IMR-90 (cell line): ENCODE measurements at regions not wholly inside any gene's neighbourhood (a gene's known extent, or its start where the extent isn't known, plus 50 kb on each side); places are given as distances from the start of the nearest gene placed in this dataset.

ENCODE experiments used
- ATAC-seq: fragments of 200-7000 bp; cut with Tn5 transposase; 2 replicates; pipeline ENCODE4 v1.9.1; 2020; ENCODE audit warnings: low read depth, mild to moderate bottlenecking, moderate library complexity
- BruUV-seq: library from RNA; stranded (reverse); fragments of 400-500 nt; replicated peaks from 2 replicates; lab custom pipeline; 2021; lab: Mats Ljungman, UMichigan
- CTCF ChIA-PET: fragments of 300-600 bp; formaldehyde crosslinking; extraction: SDS; loops from one replicate; lab custom pipeline; 2021; ENCODE audit warnings: antibody characterized with exemption; lab: Yijun Ruan, JAX
- POLR2A ChIA-PET: fragments of 300-600 bp; sonication (Branson Sonifier 250); formaldehyde crosslinking; loops from one replicate; lab custom pipeline; 2022; ENCODE audit warnings: antibody characterized with exemption; ENCODE audit not compliant: unreplicated experiment; lab: Charles Lee
- DNase-seq: peaks from one replicate; pipeline ENCODE4 v3.0.0; 2013
- H2AFZ ChIP-seq: replicated peaks from 2 replicates; pipeline ENCODE3; 2013; ENCODE audit warnings: low read length, mild to moderate bottlenecking; ENCODE audit not compliant: poor library complexity
- H2AK5ac ChIP-seq: 2 replicates; pipeline ENCODE4 v1.6.1; 2013; ENCODE audit warnings: low read depth, low read length, inconsistent platforms
- H2AK9ac ChIP-seq: replicated peaks from 2 replicates; pipeline ENCODE3; 2013; ENCODE audit warnings: mild to moderate bottlenecking, low read depth, low read length, moderate library complexity; ENCODE audit not compliant: poor library complexity
- H2BK120ac ChIP-seq: 2 replicates; pipeline ENCODE4 v1.6.1; 2013; ENCODE audit warnings: low read depth, low read length, inconsistent platforms
- H2BK15ac ChIP-seq: 3 replicates; pipeline ENCODE4 v1.6.1; 2013; ENCODE audit warnings: low read depth, low read length, inconsistent platforms
- H2BK20ac ChIP-seq: 2 replicates; pipeline ENCODE4 v1.6.1; 2013; ENCODE audit warnings: low read depth, mild to moderate bottlenecking, inconsistent platforms, low read length, moderate library complexity
- H2BK5ac ChIP-seq: 2 replicates; pipeline ENCODE4 v1.6.1; 2013; ENCODE audit warnings: mild to moderate bottlenecking, low read depth, low read length, inconsistent platforms; ENCODE audit not compliant: poor library complexity, severe bottlenecking
- H3K14ac ChIP-seq: replicated peaks from 2 replicates; pipeline ENCODE4 v1.6.1; 2013; ENCODE audit warnings: low read depth, low read length, inconsistent platforms
- H3K18ac ChIP-seq: 2 replicates; pipeline ENCODE4 v1.6.1; 2013; ENCODE audit warnings: low read depth, low read length, control low read depth
- H3K23ac ChIP-seq: 2 replicates; pipeline ENCODE4 v1.6.1; 2013; ENCODE audit warnings: low read depth, low read length, inconsistent platforms
- H3K27ac ChIP-seq: 2 replicates; pipeline ENCODE4 v1.5.1; 2013; ENCODE audit warnings: mild to moderate bottlenecking, control low read depth, low read length; ENCODE audit not compliant: insufficient read depth
- H3K27me3 ChIP-seq: 2 replicates; pipeline ENCODE4 v1.6.1; 2013; ENCODE audit warnings: low read length; ENCODE audit not compliant: control insufficient read depth, insufficient read depth
- H3K36me3 ChIP-seq: 2 replicates; pipeline ENCODE4 v1.6.1; 2013; ENCODE audit warnings: low read length, mixed read lengths; ENCODE audit not compliant: control insufficient read depth, insufficient read depth
- H3K4ac ChIP-seq: 2 replicates; pipeline ENCODE4 v1.6.1; 2013; ENCODE audit warnings: low read depth, low read length, inconsistent platforms
- H3K4me1 ChIP-seq: 2 replicates; pipeline ENCODE4 v1.6.1; 2013; ENCODE audit warnings: low read length, mixed read lengths; ENCODE audit not compliant: control insufficient read depth, insufficient read depth
- H3K4me2 ChIP-seq: 2 replicates; pipeline ENCODE4 v1.6.1; 2013; ENCODE audit warnings: low read depth, mild to moderate bottlenecking, control low read depth, low read length, moderate library complexity
- H3K4me3 ChIP-seq: 2 replicates; pipeline ENCODE4 v1.5.1; 2013; ENCODE audit warnings: low read depth, mild to moderate bottlenecking, control low read depth, low read length, moderate library complexity; ENCODE audit not compliant: insufficient read depth
- H3K56ac ChIP-seq: 2 replicates; pipeline ENCODE4 v1.6.1; 2013; ENCODE audit warnings: low read length, inconsistent platforms; ENCODE audit not compliant: insufficient read depth; ENCODE audit errors: extremely low read depth
- H3K79me1 ChIP-seq, 2 experiments: 2 replicates each; pipeline ENCODE4 v1.6.1; 2013; ENCODE audit warnings: low read length in 2 of 2, inconsistent platforms in 1 of 2, low read depth in 1 of 2
- H3K9ac ChIP-seq: 2 replicates; pipeline ENCODE4 v1.6.1; 2013; ENCODE audit warnings: low read depth, low read length, control low read depth
- H3K9me1 ChIP-seq: 2 replicates; pipeline ENCODE4 v1.6.1; 2013; ENCODE audit warnings: low read length, inconsistent platforms; ENCODE audit not compliant: insufficient read depth
- H3K9me3 ChIP-seq: 2 replicates; pipeline ENCODE4 v1.6.1; 2013; ENCODE audit warnings: low read length; ENCODE audit not compliant: control insufficient read depth, insufficient read depth
- H4K20me1 ChIP-seq: 2 replicates; pipeline ENCODE4 v1.6.1; 2013; ENCODE audit warnings: low read length, inconsistent platforms; ENCODE audit not compliant: insufficient read depth
- H4K5ac ChIP-seq: 2 replicates; pipeline ENCODE4 v1.6.1; 2013; ENCODE audit warnings: mild to moderate bottlenecking, low read depth, low read length, control low read depth
- H4K8ac ChIP-seq, 2 experiments: 2 replicates each; pipeline ENCODE4 v1.6.1; 2013; ENCODE audit warnings: low read depth in 2 of 2, low read length in 2 of 2, control low read depth in 1 of 2, inconsistent platforms in 1 of 2
- H4K91ac ChIP-seq: 2 replicates; pipeline ENCODE4 v1.6.1; 2013; ENCODE audit warnings: low read depth, low read length, inconsistent platforms; ENCODE audit not compliant: insufficient read depth
- MAFK ChIP-seq: IDR thresholded peaks from 2 replicates; pipeline ENCODE4 v1.6.1; 2012; ENCODE audit warnings: low read depth, low read length, improper control_type of control experiment
- dilution Hi-C: fragments of 300-500 bp; cut with HindIII; formaldehyde crosslinking; loops from one replicate; pipeline ENCODE4 v1.14.3; 2018; ENCODE audit warnings: low sequenced_read_pairs; ENCODE audit not compliant: unreplicated experiment
- in situ Hi-C: fragments of 300-500 bp; cut with MboI; formaldehyde crosslinking; loops from 3 replicates; pipeline ENCODE4 v1.14.3; 2019; ENCODE audit warnings: low sequenced_read_pairs, inconsistent platforms, mixed read lengths
- intact Hi-C: fragments of 100-400 bp; cut with micrococcal nuclease; formaldehyde crosslinking; loops from 2 replicates; pipeline ENCODE4 v1.10.0; 2022
- TF ChIP-seq, protein P1 (sequence below): conservative IDR thresholded peaks from 2 replicates; pipeline ENCODE4 v1.5.1; 2012; ENCODE audit warnings: mild to moderate bottlenecking, low read depth, low read length, improper control_type of control experiment

DNA sequence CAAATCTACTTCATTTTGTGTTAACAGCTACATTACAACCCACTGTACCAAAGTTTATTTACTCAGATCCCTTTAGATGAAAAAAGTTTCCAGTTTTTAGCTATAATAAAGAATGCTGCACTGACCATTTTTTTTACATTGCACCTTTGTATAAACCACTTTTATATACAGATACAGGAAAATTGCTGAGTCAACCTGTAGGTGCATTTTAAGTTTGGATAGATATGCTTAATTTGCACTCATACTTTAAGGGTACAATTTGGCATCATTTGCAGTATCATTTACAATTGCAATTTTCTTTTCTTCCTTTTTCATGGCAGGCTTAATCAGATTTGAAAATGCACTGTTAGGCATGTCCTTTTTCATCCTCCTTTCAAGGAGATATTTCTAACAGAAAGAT is 257.8 kb upstream of the LMO3 start:
- no peaks in the 10 kb centered on the region for H4K20me1 ChIP-seq
- H4K8ac ChIP-seq: no peak overlapping the region
- no peak overlapping the region for H4K5ac ChIP-seq
- no peak overlapping the region for H2BK20ac ChIP-seq
- in situ Hi-C loops (no loop called here), dilution Hi-C loops (no loop called here), intact Hi-C loops (no loop called here)
- TF ChIP-seq, protein P1, sequence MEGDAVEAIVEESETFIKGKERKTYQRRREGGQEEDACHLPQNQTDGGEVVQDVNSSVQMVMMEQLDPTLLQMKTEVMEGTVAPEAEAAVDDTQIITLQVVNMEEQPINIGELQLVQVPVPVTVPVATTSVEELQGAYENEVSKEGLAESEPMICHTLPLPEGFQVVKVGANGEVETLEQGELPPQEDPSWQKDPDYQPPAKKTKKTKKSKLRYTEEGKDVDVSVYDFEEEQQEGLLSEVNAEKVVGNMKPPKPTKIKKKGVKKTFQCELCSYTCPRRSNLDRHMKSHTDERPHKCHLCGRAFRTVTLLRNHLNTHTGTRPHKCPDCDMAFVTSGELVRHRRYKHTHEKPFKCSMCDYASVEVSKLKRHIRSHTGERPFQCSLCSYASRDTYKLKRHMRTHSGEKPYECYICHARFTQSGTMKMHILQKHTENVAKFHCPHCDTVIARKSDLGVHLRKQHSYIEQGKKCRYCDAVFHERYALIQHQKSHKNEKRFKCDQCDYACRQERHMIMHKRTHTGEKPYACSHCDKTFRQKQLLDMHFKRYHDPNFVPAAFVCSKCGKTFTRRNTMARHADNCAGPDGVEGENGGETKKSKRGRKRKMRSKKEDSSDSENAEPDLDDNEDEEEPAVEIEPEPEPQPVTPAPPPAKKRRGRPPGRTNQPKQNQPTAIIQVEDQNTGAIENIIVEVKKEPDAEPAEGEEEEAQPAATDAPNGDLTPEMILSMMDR: no peak
- peak; percentile 37; the same call in 1 of the 2 replicates for TF ChIP-seq MAFK
- H2AK5ac ChIP-seq: no peak overlapping the region
- H4K91ac ChIP-seq: no peak overlapping the region
- POLR2A ChIA-PET: no interaction called here
- H2AK9ac ChIP-seq: no peak overlapping the region
- H3K4ac ChIP-seq: no peak overlapping the region
- H3K27ac ChIP-seq: no peak overlapping the region
- H3K9me3 ChIP-seq: peaks cover 2% of the 10 kb centered on the region; the same call in 1 of the 2 replicates
- no peak overlapping the region for H3K4me2 ChIP-seq
- H2BK120ac ChIP-seq: no peak overlapping the region
- no peak overlapping the region for H3K23ac ChIP-seq
- no peaks in the 10 kb centered on the region for H3K27me3 ChIP-seq
- CTCF ChIA-PET: no interaction called here
- H3K9me1 ChIP-seq: no peaks in the 10 kb centered on the region
- H3K4me3 ChIP-seq: no peak overlapping the region
- no peak for ATAC-seq
- no peak overlapping the region for H3K56ac ChIP-seq
- no peak overlapping the region for H2BK5ac ChIP-seq
- H3K79me1 ChIP-seq: no peaks in the 10 kb centered on the region
- no TSS peak for BruUV-seq
- no peak overlapping the region for H2BK15ac ChIP-seq
- H3K4me1 ChIP-seq: no peaks in the 10 kb centered on the region
- no peak for DNase-seq
- no peak overlapping the region for H2AFZ ChIP-seq
- no peak overlapping the region for H3K9ac ChIP-seq
- H3K36me3 ChIP-seq: no peaks in the 10 kb centered on the region
- H3K18ac ChIP-seq: no peak overlapping the region
- no peak overlapping the region for H3K14ac ChIP-seq
